ENCODE measurements at regions not wholly inside any gene's neighbourhood (a gene's known extent, or its start where the extent isn't known, plus 50 kb on each side); places are given as distances from the start of the nearest gene placed in this dataset.

DNA sequence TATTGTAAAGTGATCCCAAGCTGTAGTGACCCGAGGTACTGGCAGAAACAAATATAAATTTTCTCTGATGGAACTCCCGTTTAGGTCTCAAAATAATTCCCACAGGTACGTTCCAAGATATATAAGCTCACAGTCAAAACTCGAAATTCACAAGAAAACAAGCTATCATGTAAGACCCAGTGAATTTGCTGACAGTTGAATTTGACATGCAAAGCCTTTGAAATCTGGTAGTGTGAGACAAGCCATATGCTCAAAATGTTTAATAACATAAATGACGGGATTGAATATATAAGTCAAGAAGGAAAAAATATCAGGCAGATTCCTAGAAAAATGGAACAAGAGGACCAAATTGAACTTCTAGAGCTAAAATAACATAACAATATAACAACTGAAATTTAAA, 252.8 kb downstream of the TMA16 start:
- no peaks in the 10 kb centered on the region for H3K79me2 ChIP-seq (ENCODE audit: insufficient read depth, low read length)
- no peaks in the 10 kb centered on the region for H3K4me1 ChIP-seq (ENCODE audit: insufficient read depth, low read length)
- no peak overlapping the region for H4K91ac ChIP-seq (ENCODE audit: insufficient read length, low read depth, low read length)
- H4K5ac ChIP-seq (ENCODE audit: insufficient read length, low read depth, low read length), result no peak overlapping the region
- H3K56ac ChIP-seq (ENCODE audit: insufficient read length, low read depth, low read length), result no peak overlapping the region
- H3K14ac ChIP-seq (ENCODE audit: insufficient read depth, low read length), result no peak overlapping the region
- no peak overlapping the region for H2BK15ac ChIP-seq (ENCODE audit: low read depth, low read length)
- H2BK12ac ChIP-seq (ENCODE audit: insufficient read length, low read depth, low read length), result no peak overlapping the region
- H3K9me3 Mint-ChIP-seq, result peaks cover 21 to 22% of the 10 kb centered on the region in 2 experiments; a peak in 4 of 5 replicates
- H2BK20ac ChIP-seq (ENCODE audit: low read depth, low read length, poor library complexity, severe bottlenecking), result no peak overlapping the region
- no peak overlapping the region for H3K18ac ChIP-seq (ENCODE audit: insufficient read length, low read depth, low read length)
- no peak overlapping the region for H3K27ac ChIP-seq (ENCODE audit: insufficient read length, low read depth, low read length)
- H4K20me1 ChIP-seq (ENCODE audit: control insufficient read depth, insufficient read depth, insufficient read length), result no peaks in the 10 kb centered on the region
- peaks cover 0 to 11% (median 8%) of the 10 kb centered on the region in 3 experiments; a peak in 3 of 7 replicates for H3K36me3 Mint-ChIP-seq (ENCODE audit: insufficient read depth in 1 of 3, low read depth in 3 of 3)
- no peaks in the 10 kb centered on the region for H3K27me3 ChIP-seq (ENCODE audit: insufficient read depth, low read length)
- H3K27me3 Mint-ChIP-seq (ENCODE audit: low read depth), result no peaks in the 10 kb centered on the region; the same call in 1 of the 2 replicates
- H2BK120ac ChIP-seq (ENCODE audit: low read depth, low read length, poor library complexity, severe bottlenecking), result no peak overlapping the region
- H4K8ac ChIP-seq (replicated peaks; ENCODE audit: insufficient read length, low read depth, low read length), result no peak overlapping the region
- WGBS (ENCODE audit: extremely low coverage, insufficient read length, low lambda C conversion rate), result no CpG with 5 or more reads among the region's 5 CpGs
- no peak overlapping the region for H3K4ac ChIP-seq (ENCODE audit: low read depth, low read length)
- no peak overlapping the region for H3K9ac ChIP-seq (ENCODE audit: extremely low read depth, insufficient read length, low read length)
- H2BK5ac ChIP-seq (ENCODE audit: insufficient read length, low read length), result no peak overlapping the region
- no peak overlapping the region for H3K4me3 Mint-ChIP-seq
- no peak overlapping the region for H2AK5ac ChIP-seq (ENCODE audit: insufficient read length, low read length)
- H3K79me1 ChIP-seq (ENCODE audit: insufficient read depth, low read depth, low read length, poor library complexity, severe bottlenecking), result no peaks in the 10 kb centered on the region
- no peaks in the 10 kb centered on the region for H3K23me2 ChIP-seq (ENCODE audit: insufficient read length, low read depth, low read length, poor library complexity, severe bottlenecking)
- no peak for DNase-seq
- no peak overlapping the region for H2AFZ ChIP-seq (ENCODE audit: low read length)
- H3K4me2 ChIP-seq (ENCODE audit: insufficient read depth, insufficient read length, low read length), result no peak overlapping the region
- no peak overlapping the region for H3T11ph ChIP-seq (ENCODE audit: low read length)
- no peak overlapping the region for H3K23ac ChIP-seq (ENCODE audit: insufficient read length, low read depth, low read length)
- peaks cover 7% of the 10 kb centered on the region for H3K9me3 ChIP-seq (ENCODE audit: control insufficient read depth, low read depth, low read length)
- H3K4me1 Mint-ChIP-seq, result no peaks in the 10 kb centered on the region
- TF ChIP-seq, protein P1, sequence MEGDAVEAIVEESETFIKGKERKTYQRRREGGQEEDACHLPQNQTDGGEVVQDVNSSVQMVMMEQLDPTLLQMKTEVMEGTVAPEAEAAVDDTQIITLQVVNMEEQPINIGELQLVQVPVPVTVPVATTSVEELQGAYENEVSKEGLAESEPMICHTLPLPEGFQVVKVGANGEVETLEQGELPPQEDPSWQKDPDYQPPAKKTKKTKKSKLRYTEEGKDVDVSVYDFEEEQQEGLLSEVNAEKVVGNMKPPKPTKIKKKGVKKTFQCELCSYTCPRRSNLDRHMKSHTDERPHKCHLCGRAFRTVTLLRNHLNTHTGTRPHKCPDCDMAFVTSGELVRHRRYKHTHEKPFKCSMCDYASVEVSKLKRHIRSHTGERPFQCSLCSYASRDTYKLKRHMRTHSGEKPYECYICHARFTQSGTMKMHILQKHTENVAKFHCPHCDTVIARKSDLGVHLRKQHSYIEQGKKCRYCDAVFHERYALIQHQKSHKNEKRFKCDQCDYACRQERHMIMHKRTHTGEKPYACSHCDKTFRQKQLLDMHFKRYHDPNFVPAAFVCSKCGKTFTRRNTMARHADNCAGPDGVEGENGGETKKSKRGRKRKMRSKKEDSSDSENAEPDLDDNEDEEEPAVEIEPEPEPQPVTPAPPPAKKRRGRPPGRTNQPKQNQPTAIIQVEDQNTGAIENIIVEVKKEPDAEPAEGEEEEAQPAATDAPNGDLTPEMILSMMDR (conservative IDR thresholded peaks at IDR 0.05), result no peak
- no peak overlapping the region for H3K27ac Mint-ChIP-seq
